ENCODE measurements at regions not wholly inside any gene's neighbourhood (a gene's known extent, or its start where the extent isn't known, plus 50 kb on each side); places are given as distances from the start of the nearest gene placed in this dataset.

- TF ChIP-seq, protein P1, sequence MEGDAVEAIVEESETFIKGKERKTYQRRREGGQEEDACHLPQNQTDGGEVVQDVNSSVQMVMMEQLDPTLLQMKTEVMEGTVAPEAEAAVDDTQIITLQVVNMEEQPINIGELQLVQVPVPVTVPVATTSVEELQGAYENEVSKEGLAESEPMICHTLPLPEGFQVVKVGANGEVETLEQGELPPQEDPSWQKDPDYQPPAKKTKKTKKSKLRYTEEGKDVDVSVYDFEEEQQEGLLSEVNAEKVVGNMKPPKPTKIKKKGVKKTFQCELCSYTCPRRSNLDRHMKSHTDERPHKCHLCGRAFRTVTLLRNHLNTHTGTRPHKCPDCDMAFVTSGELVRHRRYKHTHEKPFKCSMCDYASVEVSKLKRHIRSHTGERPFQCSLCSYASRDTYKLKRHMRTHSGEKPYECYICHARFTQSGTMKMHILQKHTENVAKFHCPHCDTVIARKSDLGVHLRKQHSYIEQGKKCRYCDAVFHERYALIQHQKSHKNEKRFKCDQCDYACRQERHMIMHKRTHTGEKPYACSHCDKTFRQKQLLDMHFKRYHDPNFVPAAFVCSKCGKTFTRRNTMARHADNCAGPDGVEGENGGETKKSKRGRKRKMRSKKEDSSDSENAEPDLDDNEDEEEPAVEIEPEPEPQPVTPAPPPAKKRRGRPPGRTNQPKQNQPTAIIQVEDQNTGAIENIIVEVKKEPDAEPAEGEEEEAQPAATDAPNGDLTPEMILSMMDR (IDR thresholded peaks at IDR 0.05; ENCODE audit: low read depth, low read length, poor library complexity, severe bottlenecking) = no peak
- TF ChIP-seq EZH2phosphoT487 (IDR thresholded peaks at IDR 0.05; ENCODE audit: borderline replicate concordance, low read length) = no peak
These were observed 246.3 kb upstream of the TSHZ3 start for GRCh38 chr19:31595521-31595920.
